ENCODE measurements at regions not wholly inside any gene's neighbourhood (a gene's known extent, or its start where the extent isn't known, plus 50 kb on each side); places are given as distances from the start of the nearest gene placed in this dataset.

- DNase-seq (no peak), ATAC-seq (no peak)
- Histone ChIP-seq H3K9me3 (peaks cover 7% of the 10 kb centered on the region), H3K4me3 (no peak overlapping the region), H3K36me3 (ENCODE audit: low read depth) (no peaks in the 10 kb centered on the region), H3K4me1 (ENCODE audit: low read depth) (no peaks in the 10 kb centered on the region)
- no peak for TF ChIP-seq CTCF (IDR thresholded peaks at IDR 0.05)
- intact Hi-C loops (cut with DNase I, micrococcal nuclease) = no loop called here
Measured at GRCh38 chr10:130382031-130382430, 245.8 kb downstream of the GLRX3 start.

GRCh38 chr10:130387936-130388580, 251.9 kb downstream of the GLRX3 start:
- ATAC-seq = no peak
- intact Hi-C loops (cut with DNase I, micrococcal nuclease) = no loop called here
- TF ChIP-seq CTCF (IDR thresholded peaks at IDR 0.05) = no peak
- no peak for DNase-seq
- Histone ChIP-seq H3K36me3 (ENCODE audit: low read depth) (no peaks in the 10 kb centered on the region), H3K9me3 (peaks cover 14% of the 10 kb centered on the region), H3K4me3 (no peak overlapping the region), H3K4me1 (ENCODE audit: low read depth) (no peaks in the 10 kb centered on the region)

- TF ChIP-seq CTCF (IDR thresholded peaks at IDR 0.05) = no peak
- H3K4me1 ChIP-seq (ENCODE audit: low read depth) = no peaks in the 10 kb centered on the region
- ATAC-seq (no peak), DNase-seq (no peak)
- H3K4me3 ChIP-seq = no peak overlapping the region
- no peaks in the 10 kb centered on the region for H3K36me3 ChIP-seq (ENCODE audit: low read depth)
- peaks cover 20% of the 10 kb centered on the region for H3K9me3 ChIP-seq
- intact Hi-C loops (cut with DNase I, micrococcal nuclease) = no loop called here
Measured at GRCh38 chr10:130388746-130389145, 252.6 kb downstream of the GLRX3 start.

GRCh38 chr10:130389906-130390305, 253.7 kb downstream of the GLRX3 start:
- H3K9me3 ChIP-seq = peaks cover 24% of the 10 kb centered on the region
- no peaks in the 10 kb centered on the region for H3K36me3 ChIP-seq (ENCODE audit: low read depth)

GRCh38 chr10:130392031-130392430, 255.8 kb downstream of the GLRX3 start:
- Histone ChIP-seq H3K9me3 (peaks cover 40% of the 10 kb centered on the region), H3K36me3 (ENCODE audit: low read depth) (no peaks in the 10 kb centered on the region), H3K4me3 (no peak overlapping the region), H3K4me1 (ENCODE audit: low read depth) (no peaks in the 10 kb centered on the region)
- DNase-seq (no peak), ATAC-seq (no peak)
- no peak for TF ChIP-seq CTCF (IDR thresholded peaks at IDR 0.05)
- intact Hi-C loops (cut with DNase I, micrococcal nuclease) = no loop called here

More at GRCh38 chr10:130389906-130390305, 253.7 kb downstream of the GLRX3 start:
- intact Hi-C loops (cut with DNase I, micrococcal nuclease) = no loop called here
- ATAC-seq (no peak), DNase-seq (no peak)
- no peak for TF ChIP-seq CTCF (IDR thresholded peaks at IDR 0.05)
- no peak overlapping the region for H3K4me3 ChIP-seq
- H3K4me1 ChIP-seq (ENCODE audit: low read depth) = no peaks in the 10 kb centered on the region

GRCh38 chr10:130393342-130393741, 257.2 kb downstream of the GLRX3 start:
- TF ChIP-seq CTCF (IDR thresholded peaks at IDR 0.05) = no peak
- H3K9me3 ChIP-seq = peaks cover 38% of the 10 kb centered on the region
- ATAC-seq (no peak), DNase-seq (no peak)
- H3K4me1 ChIP-seq (ENCODE audit: low read depth) = no peaks in the 10 kb centered on the region
- no peak overlapping the region for H3K4me3 ChIP-seq
- intact Hi-C loops (cut with DNase I, micrococcal nuclease) = no loop called here
- no peaks in the 10 kb centered on the region for H3K36me3 ChIP-seq (ENCODE audit: low read depth)
